SIG-M5 (cell line): ENCODE measurements at regions not wholly inside any gene's neighbourhood (a gene's known extent, or its start where the extent isn't known, plus 50 kb on each side); places are given as distances from the start of the nearest gene placed in this dataset.

ENCODE experiments used
- DNase-seq: peaks from one replicate; lab custom pipeline; 2025; lab: John Stamatoyannopoulos, UW

GRCh38 chrX:40277672-40278071 lies 179.9 kb upstream of the BCOR start:
- no peak for DNase-seq

DNA sequence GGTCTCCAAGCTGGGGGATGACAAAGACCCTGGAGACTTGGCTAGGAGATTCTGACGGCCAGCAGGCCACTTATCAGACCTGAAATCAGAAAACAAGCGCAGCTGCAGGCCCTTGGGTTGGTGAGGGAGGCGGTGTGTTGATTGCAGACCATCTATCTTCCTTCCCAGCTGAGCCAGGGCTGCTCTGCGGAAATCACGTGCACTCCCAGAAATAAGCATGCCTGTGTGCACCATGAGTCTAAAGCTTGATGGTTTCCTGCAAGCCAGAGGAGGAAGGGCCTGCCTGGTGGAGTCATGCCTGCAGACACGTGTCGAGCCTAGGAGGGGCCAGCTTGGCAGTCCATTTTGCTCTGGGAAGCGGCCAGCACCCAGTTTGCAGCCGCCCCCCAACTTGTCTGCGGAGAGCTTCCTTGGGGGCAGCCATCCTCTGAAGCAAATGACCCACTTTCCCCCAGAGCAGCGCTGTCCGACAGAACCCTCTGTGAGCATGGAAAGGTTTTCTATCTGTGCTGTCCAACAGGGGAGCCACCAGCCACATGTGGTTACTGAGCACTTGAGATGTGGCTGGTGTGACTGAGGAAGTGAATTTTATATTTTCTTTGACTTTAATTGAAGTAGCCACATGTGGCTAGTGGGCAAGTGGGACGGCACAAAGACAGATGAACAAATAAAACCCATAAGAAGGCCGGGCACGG lies 175.7 kb upstream of the BCOR start:
- no peak for DNase-seq

- DNase-seq = no peak
These were observed 175.0 kb upstream of the BCOR start for GRCh38 chrX:40272776-40273175.

GRCh38 chrX:40272141-40272540 lies 174.4 kb upstream of the BCOR start:
- no peak for DNase-seq

- DNase-seq = no peak
These were observed 170.4 kb upstream of the BCOR start for GRCh38 chrX:40268188-40268520.

GRCh38 chrX:40267334-40268187 lies 169.8 kb upstream of the BCOR start:
- DNase-seq = no peak

- DNase-seq = no peak
These were observed 169.0 kb upstream of the BCOR start for GRCh38 chrX:40266490-40267333.

GRCh38 chrX:40265936-40266335 lies 168.2 kb upstream of the BCOR start:
- DNase-seq = no peak

- no peak for DNase-seq
These were observed 165.3 kb upstream of the BCOR start for GRCh38 chrX:40263014-40263560.

DNA sequence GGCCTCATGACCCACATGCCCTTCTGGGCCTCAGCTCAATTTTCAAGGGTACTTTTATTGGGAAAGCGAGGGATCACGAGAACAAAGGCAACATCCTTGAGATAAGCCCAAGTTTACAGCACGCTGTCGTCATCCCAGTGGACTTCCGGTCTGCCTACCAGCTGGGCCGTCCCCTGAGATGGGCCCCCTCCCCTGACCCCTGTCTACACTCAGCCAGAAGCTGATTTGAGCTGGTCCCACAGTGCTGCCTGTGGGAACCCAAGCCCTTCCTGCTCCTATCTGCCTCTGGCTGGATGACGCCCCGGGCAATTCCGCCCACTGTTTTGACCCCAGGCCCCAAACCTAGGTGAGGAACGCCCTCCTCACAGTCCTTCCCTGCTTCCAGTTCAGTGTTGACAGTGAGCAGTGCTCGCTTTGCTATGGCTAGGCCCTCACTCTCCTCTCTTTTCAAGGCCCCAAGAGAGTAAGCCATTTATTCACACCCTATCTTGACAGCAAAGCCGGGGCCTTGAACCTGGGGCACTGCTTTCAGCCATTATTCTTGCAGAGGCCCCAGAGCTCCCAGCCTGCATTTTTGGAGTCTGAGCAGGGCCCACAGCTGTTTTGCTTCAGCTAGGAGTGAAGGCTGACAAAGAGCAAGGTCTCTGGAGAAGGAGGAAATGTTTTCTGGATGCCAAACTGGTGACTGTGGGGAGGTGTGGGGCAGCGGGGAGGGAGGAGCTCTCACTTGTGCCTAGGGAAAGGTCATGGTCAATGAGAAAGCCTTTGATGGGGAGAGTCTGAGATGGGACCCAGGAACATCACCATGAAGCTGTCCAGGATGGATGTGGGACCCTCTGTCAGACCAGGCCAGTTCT lies 164.6 kb upstream of the BCOR start:
- no peak for DNase-seq

DNA sequence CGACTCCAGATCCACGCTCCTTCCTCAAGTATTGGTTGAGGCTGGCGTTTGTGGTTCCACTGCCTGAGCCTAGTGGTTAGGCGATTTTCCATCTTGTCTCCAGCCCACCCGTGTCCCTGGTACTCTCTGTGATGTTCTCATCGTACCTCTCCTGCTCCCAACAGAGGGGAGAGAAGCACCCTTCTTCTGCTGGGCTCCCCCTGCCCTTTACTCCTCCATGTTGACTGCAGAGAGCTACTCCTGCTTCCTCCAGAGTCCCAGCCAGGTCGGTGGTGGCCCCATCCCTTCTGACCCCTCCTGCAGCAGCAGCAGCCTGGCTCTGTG lies 164.0 kb upstream of the BCOR start:
- no peak for DNase-seq

GRCh38 chrX:40260146-40260747 lies 162.5 kb upstream of the BCOR start:
- DNase-seq = no peak

GRCh38 chrX:40258909-40259308 lies 161.2 kb upstream of the BCOR start:
- no peak for DNase-seq

DNA sequence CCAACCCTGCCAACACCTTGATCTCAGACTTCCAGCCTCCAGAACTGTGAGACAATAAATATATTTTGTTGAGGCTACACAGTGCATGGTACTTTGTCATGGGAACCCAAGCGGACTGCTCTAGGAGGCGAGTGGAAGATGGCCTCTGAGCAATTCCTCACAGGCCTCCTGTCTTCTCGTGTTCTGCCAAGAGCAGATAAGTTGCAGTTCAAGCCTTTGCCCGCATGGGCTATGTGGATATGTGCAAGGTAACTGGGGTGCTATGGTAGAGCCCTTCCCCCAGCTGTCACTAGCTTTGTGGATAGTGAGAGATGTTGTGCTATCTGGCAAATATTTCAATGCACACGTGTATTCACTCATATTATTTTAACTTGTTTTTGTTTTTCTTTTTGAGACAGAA lies 156.0 kb upstream of the BCOR start:
- no peak for DNase-seq

GRCh38 chrX:40249582-40249981 lies 151.8 kb upstream of the BCOR start:
- DNase-seq = no peak

- no peak for DNase-seq
These were observed 151.1 kb upstream of the BCOR start for GRCh38 chrX:40248822-40249221.

- no peak for DNase-seq
These were observed 150.3 kb upstream of the BCOR start for GRCh38 chrX:40247848-40248622.

GRCh38 chrX:40247382-40247781 lies 149.6 kb upstream of the BCOR start:
- DNase-seq = no peak

GRCh38 chrX:40245488-40246071 lies 147.8 kb upstream of the BCOR start:
- DNase-seq = no peak

GRCh38 chrX:40244980-40245379 lies 147.2 kb upstream of the BCOR start:
- no peak for DNase-seq
